HEK293T (cell line): ENCODE measurements at regions not wholly inside any gene's neighbourhood (a gene's known extent, or its start where the extent isn't known, plus 50 kb on each side); places are given as distances from the start of the nearest gene placed in this dataset.

Source experiments
- FOXA1 ChIP-seq: fragments of 450-650 bp; IDR thresholded peaks from 2 replicates; pipeline ENCODE4 v1.6.1; 2016; ENCODE audit warnings: mild to moderate bottlenecking
- FOXK2 ChIP-seq: fragments of 450-650 bp; IDR thresholded peaks from 2 replicates; pipeline ENCODE4 v1.6.1; 2016; ENCODE audit warnings: mild to moderate bottlenecking

DNA sequence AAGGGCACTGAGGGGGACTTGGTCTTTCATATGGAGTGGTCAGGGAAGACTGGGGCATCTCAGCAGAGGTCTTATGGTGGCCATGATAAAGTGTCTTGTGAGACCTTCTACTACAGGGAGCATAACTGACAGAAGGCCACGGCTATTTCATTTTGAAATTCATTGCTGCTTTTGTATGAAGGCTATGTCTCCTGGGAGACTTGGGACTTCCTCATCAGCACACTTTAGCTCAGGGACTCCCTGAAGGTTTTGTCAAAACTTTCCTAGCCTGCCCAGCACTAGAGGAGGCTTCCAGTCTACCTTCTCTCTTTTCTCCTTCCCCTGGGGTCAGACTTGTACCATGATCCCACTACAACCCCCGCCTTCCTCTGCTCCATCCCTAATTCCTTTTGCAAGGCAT is 77.2 kb upstream of the RASGRF1 start:
- TF ChIP-seq FOXK2 (no peak), FOXA1 (no peak)
